Progenitor cell of endocrine pancreas (in vitro differentiated cells): ENCODE measurements at regions not wholly inside any gene's neighbourhood (a gene's known extent, or its start where the extent isn't known, plus 50 kb on each side); places are given as distances from the start of the nearest gene placed in this dataset.

Experiments
- DNase-seq: peaks from one replicate; pipeline ENCODE4 v3.0.0; 2021; ENCODE audit warnings: low spot score; ENCODE audit not compliant: unreplicated experiment
- H3K27ac Mint-ChIP-seq: 2 replicates; pipeline ENCODE4 v1.8.0; 2021; ENCODE audit warnings: mild to moderate bottlenecking, moderate library complexity, mixed read lengths
- H3K27me3 Mint-ChIP-seq: 2 replicates; pipeline ENCODE4 v1.8.0; 2021; ENCODE audit warnings: mixed read lengths
- H3K36me3 Mint-ChIP-seq: 2 replicates; pipeline ENCODE4 v1.8.0; 2022; ENCODE audit warnings: mixed read lengths; ENCODE audit not compliant: insufficient read depth
- H3K4me1 Mint-ChIP-seq: 2 replicates; pipeline ENCODE4 v1.8.0; 2021; ENCODE audit warnings: low read depth, mixed read lengths
- H3K4me3 Mint-ChIP-seq: 2 replicates; pipeline ENCODE4 v1.8.0; 2021; ENCODE audit warnings: low read depth, mild to moderate bottlenecking, moderate library complexity, mixed read lengths
- H3K9me3 Mint-ChIP-seq: 2 replicates; pipeline ENCODE4 v1.8.0; 2021; ENCODE audit warnings: low read depth, mixed read lengths
- TF ChIP-seq, protein P1 (sequence below): fragments of 200-600 bp; sonication (generic); IDR thresholded peaks from one replicate; pipeline ENCODE4 v1.5.0; 2021; ENCODE audit warnings: antibody characterized with exemption, mild to moderate bottlenecking; ENCODE audit not compliant: unreplicated experiment

DNA sequence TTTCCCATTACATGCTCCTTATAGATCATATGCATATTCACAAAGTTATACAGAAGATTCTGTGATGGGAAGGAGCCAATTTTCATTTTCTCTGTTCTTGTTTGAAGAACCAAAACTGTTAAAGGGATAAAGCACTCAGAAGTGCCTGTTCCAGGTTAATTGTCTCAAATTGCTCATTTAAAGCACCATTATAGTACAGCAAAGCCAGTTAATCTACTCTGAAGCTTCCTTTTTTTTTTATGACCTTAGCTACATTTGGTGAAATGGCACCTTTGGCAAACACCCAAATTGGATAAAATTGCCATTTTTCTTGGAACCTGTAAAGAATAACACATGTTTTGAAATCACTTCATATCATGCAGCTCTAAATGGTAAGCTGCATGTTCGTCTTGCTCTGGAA is 1092.3 kb downstream of the BCL11A start:
- H3K9me3 Mint-ChIP-seq = no peaks in the 10 kb centered on the region
- H3K27me3 Mint-ChIP-seq = peaks cover 3% of the 10 kb centered on the region
- peaks cover 5% of the 10 kb centered on the region for H3K4me1 Mint-ChIP-seq
- H3K4me3 Mint-ChIP-seq = no peak overlapping the region
- TF ChIP-seq, protein P1, sequence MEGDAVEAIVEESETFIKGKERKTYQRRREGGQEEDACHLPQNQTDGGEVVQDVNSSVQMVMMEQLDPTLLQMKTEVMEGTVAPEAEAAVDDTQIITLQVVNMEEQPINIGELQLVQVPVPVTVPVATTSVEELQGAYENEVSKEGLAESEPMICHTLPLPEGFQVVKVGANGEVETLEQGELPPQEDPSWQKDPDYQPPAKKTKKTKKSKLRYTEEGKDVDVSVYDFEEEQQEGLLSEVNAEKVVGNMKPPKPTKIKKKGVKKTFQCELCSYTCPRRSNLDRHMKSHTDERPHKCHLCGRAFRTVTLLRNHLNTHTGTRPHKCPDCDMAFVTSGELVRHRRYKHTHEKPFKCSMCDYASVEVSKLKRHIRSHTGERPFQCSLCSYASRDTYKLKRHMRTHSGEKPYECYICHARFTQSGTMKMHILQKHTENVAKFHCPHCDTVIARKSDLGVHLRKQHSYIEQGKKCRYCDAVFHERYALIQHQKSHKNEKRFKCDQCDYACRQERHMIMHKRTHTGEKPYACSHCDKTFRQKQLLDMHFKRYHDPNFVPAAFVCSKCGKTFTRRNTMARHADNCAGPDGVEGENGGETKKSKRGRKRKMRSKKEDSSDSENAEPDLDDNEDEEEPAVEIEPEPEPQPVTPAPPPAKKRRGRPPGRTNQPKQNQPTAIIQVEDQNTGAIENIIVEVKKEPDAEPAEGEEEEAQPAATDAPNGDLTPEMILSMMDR = no peak
- no peak for DNase-seq
- H3K27ac Mint-ChIP-seq = no peak overlapping the region
- no peaks in the 10 kb centered on the region for H3K36me3 Mint-ChIP-seq

DNA sequence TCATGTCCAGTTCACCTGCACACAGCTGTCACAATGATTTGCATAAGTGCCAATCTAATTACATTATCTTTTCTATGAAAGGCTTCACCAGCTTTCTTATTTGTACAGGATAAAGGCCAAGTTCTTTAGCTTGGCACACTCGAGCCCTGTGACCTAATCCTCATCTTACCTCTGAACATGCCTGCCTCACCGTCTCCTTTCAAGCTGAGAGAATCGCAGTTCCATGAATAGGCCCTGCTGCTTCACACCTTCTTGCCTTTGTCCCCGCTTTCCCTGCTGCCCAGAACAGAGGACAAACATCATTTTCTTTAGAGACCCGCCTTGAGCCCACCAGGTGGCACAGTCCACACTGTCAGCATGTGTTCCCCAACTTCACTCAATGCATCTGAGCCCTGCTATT is 1094.7 kb downstream of the BCL11A start:
- Mint-ChIP-seq H3K27ac (no peak overlapping the region), H3K27me3 (peaks cover 3% of the 10 kb centered on the region), H3K36me3 (no peaks in the 10 kb centered on the region), H3K4me3 (no peak overlapping the region), H3K9me3 (no peaks in the 10 kb centered on the region), H3K4me1 (peaks cover 5% of the 10 kb centered on the region)
- TF ChIP-seq, protein P1 = peak; percentile 16
- no peak for DNase-seq

- Mint-ChIP-seq H3K4me3 (no peak overlapping the region), H3K27me3 (peaks cover 3% of the 10 kb centered on the region), H3K4me1 (peaks cover 2% of the 10 kb centered on the region), H3K9me3 (no peaks in the 10 kb centered on the region), H3K36me3 (no peaks in the 10 kb centered on the region), H3K27ac (no peak overlapping the region)
- DNase-seq = no peak
- TF ChIP-seq, protein P1 = no peak
These were observed 1097.2 kb downstream of the BCL11A start for GRCh38 chr2:59456285-59456684.

DNA sequence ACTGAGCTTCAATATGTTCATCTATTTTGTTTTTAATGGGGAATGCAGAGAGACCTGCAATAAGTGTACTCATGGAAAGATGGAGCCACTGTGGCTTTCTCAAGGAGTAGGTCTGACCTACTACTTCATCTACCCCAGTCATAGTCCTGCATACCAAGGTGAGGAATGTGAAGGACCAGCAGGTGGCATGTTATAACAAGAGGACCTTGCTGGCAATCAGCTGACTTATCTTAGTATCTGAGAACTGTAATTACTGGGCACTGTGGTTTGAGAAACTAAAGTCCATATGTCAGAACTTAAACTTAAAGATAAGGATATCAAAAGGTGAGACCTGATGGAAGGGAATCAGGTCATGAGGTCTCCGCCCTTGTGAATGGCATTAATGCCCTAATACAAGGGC is 1104.2 kb downstream of the BCL11A start:
- H3K36me3 Mint-ChIP-seq = no peaks in the 10 kb centered on the region
- DNase-seq = no peak
- no peaks in the 10 kb centered on the region for H3K27me3 Mint-ChIP-seq
- TF ChIP-seq, protein P1 = no peak
- no peak overlapping the region for H3K4me3 Mint-ChIP-seq
- no peak overlapping the region for H3K27ac Mint-ChIP-seq
- H3K9me3 Mint-ChIP-seq = no peaks in the 10 kb centered on the region
- H3K4me1 Mint-ChIP-seq = no peaks in the 10 kb centered on the region

- no peaks in the 10 kb centered on the region for H3K27me3 Mint-ChIP-seq
- H3K4me1 Mint-ChIP-seq = no peaks in the 10 kb centered on the region
- H3K4me3 Mint-ChIP-seq = no peak overlapping the region
- TF ChIP-seq, protein P1 = no peak
- H3K27ac Mint-ChIP-seq = no peak overlapping the region
- no peaks in the 10 kb centered on the region for H3K9me3 Mint-ChIP-seq
- no peaks in the 10 kb centered on the region for H3K36me3 Mint-ChIP-seq
- no peak for DNase-seq
These were observed 1113.0 kb downstream of the BCL11A start for GRCh38 chr2:59440491-59440890.
